HG03457 (cell line): ENCODE measurements at regions not wholly inside any gene's neighbourhood (a gene's known extent, or its start where the extent isn't known, plus 50 kb on each side); places are given as distances from the start of the nearest gene placed in this dataset.
"Not testable (repeated sequence)": the region's sequence is repeated elsewhere in the genome, so short reads cannot be mapped to it uniquely, and the experiment has no call there.

Source experiments
- ATAC-seq: cut with Tn5 transposase; IDR thresholded peaks from one replicate; pipeline ENCODE4 v1.9.1; 2021; ENCODE audit warnings: moderate number of reproducible peaks; ENCODE audit not compliant: unreplicated experiment

GRCh38 chr9:22649384-22649783 lies 202.8 kb downstream of the DMRTA1 start:
- no peak for ATAC-seq

DNA sequence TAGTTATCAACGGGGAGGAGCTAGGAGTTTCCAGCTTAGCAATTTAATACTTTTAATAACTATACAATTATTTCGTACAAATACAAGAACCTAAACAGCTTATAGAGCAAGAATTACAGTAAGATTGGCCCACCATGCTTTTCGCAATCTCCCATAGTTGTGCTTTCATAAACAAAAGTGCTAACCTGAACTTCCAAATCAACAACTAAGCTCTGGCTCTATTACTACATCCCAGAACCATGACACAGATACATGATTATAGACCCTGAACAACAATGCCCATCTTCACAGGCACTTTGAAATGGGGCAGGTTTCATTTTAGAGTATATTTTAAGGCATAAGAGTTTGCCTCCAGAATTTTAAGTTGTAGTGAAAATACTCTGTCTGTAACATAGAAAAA lies 203.5 kb downstream of the DMRTA1 start:
- ATAC-seq, result no peak

- ATAC-seq, result no peak
These were observed 204.3 kb downstream of the DMRTA1 start for GRCh38 chr9:22650946-22651345.

- ATAC-seq, result no peak
These were observed 208.2 kb downstream of the DMRTA1 start for GRCh38 chr9:22654833-22655232.

DNA sequence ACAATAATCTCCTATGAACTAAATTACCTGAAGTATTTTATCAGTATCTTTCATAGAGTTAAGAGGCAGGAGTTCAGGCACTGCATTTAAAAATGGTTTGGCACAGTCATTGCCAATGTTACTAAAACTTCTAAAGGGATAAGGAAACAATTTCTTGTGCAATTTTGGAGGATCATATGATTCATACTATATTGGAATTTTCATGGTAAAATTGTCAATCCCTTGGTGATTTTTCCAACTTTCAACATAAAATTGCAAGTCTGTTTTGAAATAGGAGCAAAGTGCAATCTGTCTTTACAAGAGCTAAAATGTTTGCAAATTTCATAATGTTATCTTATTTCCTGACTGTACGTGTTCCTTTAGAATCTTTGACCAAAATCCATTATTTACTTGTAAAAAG lies 211.1 kb downstream of the DMRTA1 start:
- ATAC-seq, result no peak

DNA sequence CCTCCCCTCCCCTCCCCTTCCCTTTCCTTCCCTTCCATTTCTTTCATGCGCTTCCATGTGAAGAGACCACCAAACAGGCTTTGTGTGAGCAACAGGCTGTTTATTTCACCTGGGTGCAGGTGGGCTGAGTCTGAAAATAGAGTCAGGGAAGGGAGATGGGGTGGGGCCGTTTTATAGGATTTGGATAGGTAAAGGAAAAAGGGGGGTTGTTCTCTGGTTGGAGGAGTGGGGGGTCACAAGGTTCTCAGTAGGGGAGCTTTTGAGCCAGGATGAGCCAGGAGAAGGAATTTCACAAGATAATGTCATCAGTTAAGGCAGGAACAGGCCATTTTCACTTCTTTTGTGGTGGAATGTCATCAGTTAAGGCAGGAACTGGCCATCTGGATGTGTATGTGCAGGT lies 211.9 kb downstream of the DMRTA1 start:
- not testable (repeated sequence) for ATAC-seq

- no peak for ATAC-seq
These were observed 235.9 kb downstream of the DMRTA1 start for GRCh38 chr9:22682536-22682935.

DNA sequence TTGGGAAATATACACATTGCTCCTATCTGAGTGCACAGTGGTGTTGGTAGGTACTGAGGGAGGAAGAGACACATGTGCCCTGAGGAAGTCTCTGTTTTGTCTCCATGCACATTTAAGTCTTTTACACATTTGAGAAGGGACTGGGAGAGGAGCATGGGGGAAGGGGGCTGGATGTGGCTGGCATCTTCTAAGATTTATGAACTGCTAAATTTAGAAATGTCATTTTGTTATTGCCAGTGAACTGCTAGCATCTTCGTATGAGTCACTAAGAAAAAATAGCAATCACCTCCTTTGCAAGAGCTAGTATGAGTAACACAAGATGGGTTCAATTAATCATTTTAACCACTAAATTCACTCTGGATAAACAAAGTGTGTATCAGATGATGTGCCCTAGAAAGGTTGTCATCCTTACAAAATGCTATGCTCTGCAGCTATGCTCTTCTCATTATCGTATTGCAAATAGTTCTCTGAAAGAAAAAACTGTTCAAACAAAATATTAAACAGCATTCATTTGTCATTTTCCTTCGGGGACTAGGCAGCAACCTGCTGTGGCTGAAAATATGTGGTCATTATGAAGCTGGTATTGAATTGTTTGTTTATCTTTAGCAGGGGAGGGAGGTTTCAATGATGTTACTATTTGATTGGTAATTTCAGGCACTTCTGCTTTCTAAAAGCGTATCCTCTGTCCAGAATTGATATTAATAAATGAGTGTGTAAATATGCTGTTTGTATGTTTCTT lies 236.5 kb downstream of the DMRTA1 start:
- ATAC-seq, result no peak

DNA sequence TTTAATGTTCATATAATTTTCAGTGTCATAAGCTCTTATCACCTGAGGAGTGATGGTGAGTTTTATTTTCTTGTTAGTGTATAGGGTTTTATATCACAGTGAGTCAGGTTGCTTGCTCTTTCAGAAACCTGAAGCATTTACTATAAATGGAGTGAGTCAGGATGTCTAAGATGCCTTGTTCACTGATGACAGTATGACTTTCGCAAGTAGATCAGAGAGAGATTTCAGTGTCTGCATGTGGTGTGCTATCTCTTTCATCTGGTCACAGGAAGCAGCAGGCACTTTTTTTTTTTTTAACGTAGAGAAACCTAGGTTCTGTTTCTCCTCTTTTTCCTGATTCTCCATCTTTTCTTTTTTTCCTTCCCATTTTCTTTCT lies 237.1 kb downstream of the DMRTA1 start:
- ATAC-seq, result no peak

DNA sequence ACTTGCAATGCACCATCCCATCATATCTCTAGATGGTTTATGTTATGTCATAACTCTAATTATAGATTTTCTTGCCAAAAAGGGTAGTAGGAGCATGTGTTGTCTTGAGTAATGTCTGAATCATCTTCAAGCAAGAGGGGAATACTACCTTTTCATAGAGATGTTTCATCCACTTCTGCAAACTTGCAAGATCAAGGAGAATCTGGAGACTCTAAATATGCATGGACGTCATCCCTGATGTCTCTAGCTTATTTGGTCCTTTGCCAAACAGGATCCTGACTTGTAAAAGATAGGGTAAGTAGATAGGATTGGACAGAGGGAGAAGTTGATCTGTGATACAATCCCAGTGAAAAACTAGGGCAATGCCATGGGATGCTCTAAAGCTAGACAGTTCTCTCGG lies 246.5 kb downstream of the DMRTA1 start:
- ATAC-seq, result no peak

GRCh38 chr9:22700171-22700570 lies 253.5 kb downstream of the DMRTA1 start:
- no peak for ATAC-seq

GRCh38 chr9:22718653-22719052 lies 272.0 kb downstream of the DMRTA1 start:
- no peak for ATAC-seq

DNA sequence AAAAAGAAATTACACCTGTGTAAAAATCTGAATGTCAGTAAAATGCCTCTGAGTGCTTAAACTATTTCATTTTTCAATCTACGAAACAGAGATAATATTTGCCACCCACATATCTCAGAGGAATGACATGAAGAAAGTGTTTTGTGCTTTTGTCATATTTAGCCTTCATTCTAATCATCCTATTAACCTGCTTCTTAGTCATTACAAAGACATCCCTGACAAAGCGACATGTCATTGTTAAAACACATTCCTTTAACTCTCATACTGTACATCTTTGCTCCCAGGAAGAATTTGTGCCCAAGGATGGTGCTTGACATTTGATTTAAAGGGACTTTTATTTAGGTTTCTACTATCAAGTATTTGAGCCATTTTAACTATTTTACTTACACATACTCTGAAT lies 275.9 kb downstream of the DMRTA1 start:
- no peak for ATAC-seq

- no peak for ATAC-seq
These were observed 285.2 kb downstream of the DMRTA1 start for GRCh38 chr9:22731786-22732185.

DNA sequence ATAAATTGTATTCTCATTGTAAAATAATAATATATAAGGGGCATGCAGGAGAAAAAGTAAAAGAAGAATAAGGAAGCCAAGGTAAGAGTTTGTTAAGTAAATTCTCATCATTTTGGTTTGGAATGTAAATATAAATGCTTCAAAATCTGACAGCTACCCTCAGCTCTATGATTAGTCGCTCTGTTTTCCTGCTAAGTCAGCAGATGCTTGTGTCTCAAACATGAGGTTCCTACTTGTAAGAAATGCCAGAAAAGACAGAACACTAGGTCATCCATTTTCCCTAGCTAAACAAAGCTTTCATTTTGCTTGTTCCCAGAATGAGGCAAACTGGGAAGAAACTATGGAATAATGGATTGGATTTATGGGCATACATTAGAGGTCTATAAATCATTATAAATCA lies 293.1 kb downstream of the DMRTA1 start:
- no peak for ATAC-seq

DNA sequence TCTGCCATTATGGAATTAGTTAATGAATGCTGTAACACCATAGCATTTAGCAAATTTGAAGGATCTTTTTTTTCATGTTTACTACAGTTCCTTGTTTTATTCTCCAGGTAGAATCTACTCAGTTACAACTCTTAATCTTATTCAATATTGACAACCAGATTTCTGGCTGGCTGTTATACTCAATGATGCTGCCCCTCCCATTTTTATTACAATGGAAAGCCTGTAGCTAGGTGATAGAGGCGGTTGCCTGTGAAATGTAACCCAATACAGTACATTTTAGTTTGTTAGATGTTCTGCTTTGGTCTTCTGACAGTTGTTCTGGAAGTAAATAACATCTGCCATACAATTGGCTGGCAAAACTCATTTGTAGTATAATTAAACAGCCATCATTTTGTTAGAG lies 294.2 kb downstream of the DMRTA1 start:
- ATAC-seq, result no peak

DNA sequence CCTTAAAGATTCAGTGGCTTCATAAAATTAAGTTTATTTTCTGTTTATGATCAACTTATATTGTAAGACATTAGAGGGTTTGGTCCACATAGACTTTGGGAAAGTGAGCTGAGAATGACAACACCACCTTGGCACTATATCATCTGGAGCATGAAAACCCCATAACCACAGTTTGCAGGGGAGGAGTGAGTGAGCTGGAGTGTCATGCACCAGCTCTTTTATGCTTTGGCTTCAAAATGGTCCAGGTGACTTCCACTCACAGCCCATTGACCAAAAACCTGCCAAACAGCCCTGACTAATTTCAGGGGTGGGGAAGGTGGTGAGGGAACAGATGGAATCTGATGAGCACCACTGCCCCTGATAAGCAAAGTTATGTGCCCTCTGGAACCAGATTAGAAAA lies 295.8 kb downstream of the DMRTA1 start:
- no peak for ATAC-seq

DNA sequence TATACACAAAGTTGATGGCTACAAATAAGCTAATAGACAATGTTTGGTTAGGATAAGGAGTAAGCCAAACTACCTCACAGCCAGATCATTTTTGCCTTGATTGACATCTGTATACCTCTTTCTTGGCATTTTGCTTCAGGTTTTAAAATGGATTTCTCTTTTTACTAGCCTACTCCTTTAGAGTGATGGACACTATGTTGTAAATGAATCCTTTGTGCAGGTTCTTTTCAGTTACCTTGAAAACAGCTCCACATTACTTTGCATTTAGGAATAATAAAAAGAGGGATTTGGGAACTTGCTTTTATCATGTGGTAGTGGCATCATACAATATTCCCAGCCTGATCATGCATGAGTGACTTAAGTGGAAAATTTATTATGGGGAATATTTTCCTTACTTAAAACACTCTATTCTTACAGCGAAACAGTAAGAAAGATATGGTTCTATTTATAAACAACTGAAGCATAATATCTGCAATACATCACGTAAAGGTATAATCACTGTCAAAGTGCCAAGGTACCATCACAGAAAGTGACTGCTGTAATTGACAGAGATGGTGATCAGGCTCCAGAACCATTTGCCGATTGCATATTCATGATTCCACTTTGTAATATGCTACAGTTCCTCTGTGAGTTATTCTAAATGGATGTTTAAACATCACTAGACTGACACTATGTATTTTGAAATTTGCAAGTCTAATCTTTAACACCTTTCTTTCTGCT lies 327.0 kb downstream of the DMRTA1 start:
- no peak for ATAC-seq

- no peak for ATAC-seq
These were observed 343.7 kb downstream of the DMRTA1 start for GRCh38 chr9:22790329-22790728.

DNA sequence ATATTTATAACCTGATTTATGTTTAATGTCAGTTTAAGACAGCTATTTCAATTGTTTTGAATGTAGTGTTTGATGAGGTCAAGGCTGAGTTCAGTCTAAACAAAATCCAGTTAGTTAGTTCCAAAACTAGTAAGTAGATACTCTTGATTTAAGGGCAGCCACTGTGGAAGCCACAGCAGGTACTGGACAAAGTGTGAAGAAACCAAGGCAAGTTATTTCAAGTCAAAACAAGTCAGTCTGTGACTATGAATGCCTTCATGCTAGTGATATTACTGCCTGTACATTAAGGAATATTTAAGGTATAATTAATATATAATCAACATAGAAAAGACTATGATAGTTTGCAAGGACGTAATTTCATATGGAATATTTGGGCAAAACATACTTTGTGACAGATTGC lies 362.3 kb downstream of the DMRTA1 start:
- no peak for ATAC-seq

- no peak for ATAC-seq
These were observed 362.7 kb downstream of the DMRTA1 start for GRCh38 chr9:22809371-22809770.

- ATAC-seq, result no peak
These were observed 366.9 kb downstream of the DMRTA1 start for GRCh38 chr9:22813529-22813928.

GRCh38 chr9:22815246-22815645 lies 368.6 kb downstream of the DMRTA1 start:
- ATAC-seq, result no peak
